ENCODE measurements at regions not wholly inside any gene's neighbourhood (a gene's known extent, or its start where the extent isn't known, plus 50 kb on each side); places are given as distances from the start of the nearest gene placed in this dataset.
"Not testable (repeated sequence)": the region's sequence is repeated elsewhere in the genome, so short reads cannot be mapped to it uniquely, and the experiment has no call there.

GRCh38 chr5:62778316-62779009, 199.8 kb downstream of the LRRC70 start:
- Histone ChIP-seq H3K79me2 (ENCODE audit: insufficient read depth, low read length) (no peaks in the 10 kb centered on the region), H3K18ac (ENCODE audit: insufficient read length, low read depth, low read length) (no peak overlapping the region), H2BK15ac (ENCODE audit: low read depth, low read length) (no peak overlapping the region), H4K20me1 (ENCODE audit: control insufficient read depth, insufficient read depth, insufficient read length) (no peaks in the 10 kb centered on the region), H3K23me2 (ENCODE audit: insufficient read length, low read depth, low read length, poor library complexity, severe bottlenecking) (no peaks in the 10 kb centered on the region), H2BK20ac (ENCODE audit: low read depth, low read length, poor library complexity, severe bottlenecking) (no peak overlapping the region), H3K4ac (ENCODE audit: low read depth, low read length) (no peak overlapping the region), H3K56ac (ENCODE audit: insufficient read length, low read depth, low read length) (no peak overlapping the region), H2BK120ac (ENCODE audit: low read depth, low read length, poor library complexity, severe bottlenecking) (no peak overlapping the region), H3K9ac (ENCODE audit: extremely low read depth, insufficient read length, low read length) (no peak overlapping the region), H2BK12ac (ENCODE audit: insufficient read length, low read depth, low read length) (no peak overlapping the region), H3K4me2 (ENCODE audit: insufficient read depth, insufficient read length, low read length) (no peak overlapping the region), H2BK5ac (ENCODE audit: insufficient read length, low read length) (no peak overlapping the region), H3K23ac (ENCODE audit: insufficient read length, low read depth, low read length) (no peak overlapping the region), H4K5ac (ENCODE audit: insufficient read length, low read depth, low read length) (no peak overlapping the region), H2AK5ac (ENCODE audit: insufficient read length, low read length) (no peak overlapping the region), H3K4me1 (ENCODE audit: insufficient read depth, low read length) (no peaks in the 10 kb centered on the region), H2AFZ (ENCODE audit: low read length) (peak overlapping the region; percentile 97), H3K9me3 (ENCODE audit: control insufficient read depth, low read depth, low read length) (no peaks in the 10 kb centered on the region), H4K8ac (replicated peaks; ENCODE audit: insufficient read length, low read depth, low read length) (no peak overlapping the region), H3T11ph (ENCODE audit: low read length) (no peak overlapping the region), H3K27ac (ENCODE audit: insufficient read length, low read depth, low read length) (no peak overlapping the region), H3K79me1 (ENCODE audit: insufficient read depth, low read depth, low read length, poor library complexity, severe bottlenecking) (no peaks in the 10 kb centered on the region), H3K27me3 (ENCODE audit: insufficient read depth, low read length) (no peaks in the 10 kb centered on the region), H4K91ac (ENCODE audit: insufficient read length, low read depth, low read length) (no peak overlapping the region), H3K14ac (ENCODE audit: insufficient read depth, low read length) (no peak overlapping the region)
- no peak for TF ChIP-seq CTCF (conservative IDR thresholded peaks at IDR 0.05)
- no peaks in the 10 kb centered on the region for H3K4me1 Mint-ChIP-seq
- H3K36me3 Mint-ChIP-seq (ENCODE audit: insufficient read depth in 1 of 3, low read depth in 3 of 3): no peaks in the 10 kb centered on the region
- H3K27me3 Mint-ChIP-seq (ENCODE audit: low read depth): no peaks in the 10 kb centered on the region
- no peak overlapping the region for H3K27ac Mint-ChIP-seq
- no peaks in the 10 kb centered on the region for H3K9me3 Mint-ChIP-seq
- WGBS (ENCODE audit: extremely low coverage, insufficient read length, low lambda C conversion rate): no CpG with 5 or more reads among the region's 3 CpGs
- H3K4me3 Mint-ChIP-seq: no peak overlapping the region
- DNase-seq: no peak

- H3K79me2 ChIP-seq (ENCODE audit: insufficient read depth, low read length); H3K27me3 Mint-ChIP-seq (ENCODE audit: low read depth); H3K79me1 ChIP-seq (ENCODE audit: insufficient read depth, low read depth, low read length, poor library complexity, severe bottlenecking); H4K91ac ChIP-seq (ENCODE audit: insufficient read length, low read depth, low read length); H3K27ac ChIP-seq (ENCODE audit: insufficient read length, low read depth, low read length); H4K8ac ChIP-seq (replicated peaks; ENCODE audit: insufficient read length, low read depth, low read length); H3K4me2 ChIP-seq (ENCODE audit: insufficient read depth, insufficient read length, low read length); H3K9me3 Mint-ChIP-seq; DNase-seq; H3K4me3 Mint-ChIP-seq; H3K4me1 Mint-ChIP-seq; H4K5ac ChIP-seq (ENCODE audit: insufficient read length, low read depth, low read length); H3K27ac Mint-ChIP-seq; H2BK15ac ChIP-seq (ENCODE audit: low read depth, low read length); H2BK20ac ChIP-seq (ENCODE audit: low read depth, low read length, poor library complexity, severe bottlenecking); H3T11ph ChIP-seq (ENCODE audit: low read length); H3K56ac ChIP-seq (ENCODE audit: insufficient read length, low read depth, low read length); H2BK5ac ChIP-seq (ENCODE audit: insufficient read length, low read length); H3K23ac ChIP-seq (ENCODE audit: insufficient read length, low read depth, low read length); H2AFZ ChIP-seq (ENCODE audit: low read length); H2AK5ac ChIP-seq (ENCODE audit: insufficient read length, low read length); H3K23me2 ChIP-seq (ENCODE audit: insufficient read length, low read depth, low read length, poor library complexity, severe bottlenecking); H3K9me3 ChIP-seq (ENCODE audit: control insufficient read depth, low read depth, low read length); H2BK120ac ChIP-seq (ENCODE audit: low read depth, low read length, poor library complexity, severe bottlenecking); H3K27me3 ChIP-seq (ENCODE audit: insufficient read depth, low read length); H2BK12ac ChIP-seq (ENCODE audit: insufficient read length, low read depth, low read length); H3K36me3 Mint-ChIP-seq (ENCODE audit: insufficient read depth in 1 of 3, low read depth in 3 of 3); H3K18ac ChIP-seq (ENCODE audit: insufficient read length, low read depth, low read length); H4K20me1 ChIP-seq (ENCODE audit: control insufficient read depth, insufficient read depth, insufficient read length); H3K4me1 ChIP-seq (ENCODE audit: insufficient read depth, low read length); H3K14ac ChIP-seq (ENCODE audit: insufficient read depth, low read length); H3K4ac ChIP-seq (ENCODE audit: low read depth, low read length); H3K9ac ChIP-seq (ENCODE audit: extremely low read depth, insufficient read length, low read length): not testable (repeated sequence)
- WGBS (ENCODE audit: extremely low coverage, insufficient read length, low lambda C conversion rate): no CpG with 5 or more reads among the region's 15 CpGs
These were observed 198.5 kb downstream of the LRRC70 start for GRCh38 chr5:62777081-62777480.

Data from H9 (cell line).